ENCODE measurements at regions not wholly inside any gene's neighbourhood (a gene's known extent, or its start where the extent isn't known, plus 50 kb on each side); places are given as distances from the start of the nearest gene placed in this dataset.

- Histone ChIP-seq H3K27ac (no peak overlapping the region), H3K4me1 (no peaks in the 10 kb centered on the region), H3K4me3 (no peak overlapping the region), H3K9ac (ENCODE audit: low read depth in 2 of 2, low read length in 2 of 2) (no peak overlapping the region), H3K36me3 (no peaks in the 10 kb centered on the region), H3K9me3 (no peaks in the 10 kb centered on the region), H3K27me3 (no peaks in the 10 kb centered on the region)
- no peak for DNase-seq
- no peak for TF ChIP-seq CTCF (IDR thresholded peaks at IDR 0.05)
- intact Hi-C loops (cut with DNase I), result no loop called here
Measured at GRCh38 chr14:99047441-99048031, 224.5 kb downstream of the BCL11B start.

- intact Hi-C loops (cut with DNase I), result no loop called here
- H3K4me3 ChIP-seq, result no peak overlapping the region
- no peaks in the 10 kb centered on the region for H3K27me3 ChIP-seq
- H3K36me3 ChIP-seq, result no peaks in the 10 kb centered on the region
- no peak for TF ChIP-seq CTCF (IDR thresholded peaks at IDR 0.05)
- DNase-seq, result no peak
- no peak overlapping the region for H3K9ac ChIP-seq (ENCODE audit: low read depth in 2 of 2, low read length in 2 of 2)
- H3K9me3 ChIP-seq, result no peaks in the 10 kb centered on the region
- no peaks in the 10 kb centered on the region for H3K4me1 ChIP-seq
- no peak overlapping the region for H3K27ac ChIP-seq
Measured at GRCh38 chr14:99050309-99050708, 221.7 kb downstream of the BCL11B start.

- H3K9ac ChIP-seq (ENCODE audit: low read depth in 2 of 2, low read length in 2 of 2), result no peak overlapping the region
- TF ChIP-seq CTCF (IDR thresholded peaks at IDR 0.05), result no peak
- no peaks in the 10 kb centered on the region for H3K36me3 ChIP-seq
- H3K27ac ChIP-seq, result no peak overlapping the region
- intact Hi-C loops (cut with DNase I), result no loop called here
- no peaks in the 10 kb centered on the region for H3K27me3 ChIP-seq
- H3K4me3 ChIP-seq, result no peak overlapping the region
- DNase-seq, result no peak
- no peaks in the 10 kb centered on the region for H3K9me3 ChIP-seq
- no peaks in the 10 kb centered on the region for H3K4me1 ChIP-seq
Measured at GRCh38 chr14:99052467-99052866, 219.5 kb downstream of the BCL11B start.

- no peak for TF ChIP-seq CTCF (IDR thresholded peaks at IDR 0.05)
- no peak overlapping the region for H3K4me3 ChIP-seq
- no peaks in the 10 kb centered on the region for H3K9me3 ChIP-seq
- no peak overlapping the region for H3K27ac ChIP-seq
- H3K36me3 ChIP-seq, result no peaks in the 10 kb centered on the region
- no peaks in the 10 kb centered on the region for H3K4me1 ChIP-seq
- intact Hi-C loops (cut with DNase I), result no loop called here
- no peak for DNase-seq
- no peak overlapping the region for H3K9ac ChIP-seq (ENCODE audit: low read depth in 2 of 2, low read length in 2 of 2)
- H3K27me3 ChIP-seq, result no peaks in the 10 kb centered on the region
Measured at GRCh38 chr14:99055019-99055418, 217.0 kb downstream of the BCL11B start.

- intact Hi-C loops (cut with DNase I), result no loop called here
- Histone ChIP-seq H3K4me3 (no peak overlapping the region), H3K27ac (no peak overlapping the region), H3K27me3 (no peaks in the 10 kb centered on the region), H3K36me3 (no peaks in the 10 kb centered on the region), H3K9me3 (no peaks in the 10 kb centered on the region), H3K4me1 (no peaks in the 10 kb centered on the region), H3K9ac (ENCODE audit: low read depth in 2 of 2, low read length in 2 of 2) (no peak overlapping the region)
- no peak for DNase-seq
- no peak for TF ChIP-seq CTCF (IDR thresholded peaks at IDR 0.05)
Measured at GRCh38 chr14:99055816-99056215, 216.2 kb downstream of the BCL11B start.

Measured in colonic mucosa (tissue), 4 donors.